KMS-11 (cell line): ENCODE measurements at regions not wholly inside any gene's neighbourhood (a gene's known extent, or its start where the extent isn't known, plus 50 kb on each side); places are given as distances from the start of the nearest gene placed in this dataset.

ENCODE experiments used
- H2AFZ ChIP-seq: fragments of 200-600 bp; sonication (generic); 2 replicates; pipeline ENCODE4 v1.6.1; 2016; ENCODE audit warnings: antibody characterized with exemption, mixed run types, low read depth
- H3K27ac ChIP-seq: fragments of 200-600 bp; sonication (generic); 2 replicates; pipeline ENCODE4 v1.6.1; 2016; ENCODE audit warnings: mild to moderate bottlenecking, mixed run types
- H3K27me3 ChIP-seq: fragments of 200-600 bp; sonication (generic); 2 replicates; pipeline ENCODE4 v1.6.1; 2017; ENCODE audit warnings: mild to moderate bottlenecking, low read depth, mixed run types, moderate library complexity; ENCODE audit not compliant: insufficient read depth
- H3K36me3 ChIP-seq: fragments of 200-600 bp; sonication (generic); 2 replicates; pipeline ENCODE4 v1.6.1; 2017; ENCODE audit warnings: mild to moderate bottlenecking, mixed run types; ENCODE audit not compliant: insufficient read depth
- H3K4me1 ChIP-seq: fragments of 200-600 bp; sonication (generic); 2 replicates; pipeline ENCODE4 v1.6.1; 2016; ENCODE audit warnings: mild to moderate bottlenecking, low read depth, mixed run types; ENCODE audit not compliant: poor library complexity, severe bottlenecking
- H3K4me2 ChIP-seq: fragments of 200-600 bp; sonication (generic); 2 replicates; pipeline ENCODE4 v1.7.0; 2016; ENCODE audit warnings: mild to moderate bottlenecking, mixed run types
- H3K4me3 ChIP-seq: fragments of 200-600 bp; sonication (generic); IDR thresholded peaks from 2 replicates; pipeline ENCODE4 v1.6.1; 2017; ENCODE audit warnings: low read depth, low read length, mixed read lengths; ENCODE audit not compliant: insufficient read depth
- H3K79me2 ChIP-seq: fragments of 200-600 bp; sonication (generic); 2 replicates; pipeline ENCODE4 v1.6.1; 2016; ENCODE audit warnings: low read depth, mixed run types; ENCODE audit not compliant: insufficient read depth
- H3K9ac ChIP-seq: fragments of 200-600 bp; sonication (generic); 2 replicates; pipeline ENCODE4 v1.6.1; 2016; ENCODE audit warnings: mild to moderate bottlenecking, mixed run types
- H4K20me1 ChIP-seq: fragments of 200-600 bp; sonication (generic); 2 replicates; pipeline ENCODE4 v1.6.1; 2016; ENCODE audit warnings: mild to moderate bottlenecking, mixed run types; ENCODE audit not compliant: insufficient read depth
- TF ChIP-seq, protein P1 (sequence below): fragments of 200-600 bp; sonication (generic); conservative IDR thresholded peaks from 2 replicates; pipeline ENCODE4 v1.6.1; 2017; ENCODE audit warnings: low read depth, mild to moderate bottlenecking, antibody characterized with exemption, low read length, moderate library complexity, mixed read lengths

DNA sequence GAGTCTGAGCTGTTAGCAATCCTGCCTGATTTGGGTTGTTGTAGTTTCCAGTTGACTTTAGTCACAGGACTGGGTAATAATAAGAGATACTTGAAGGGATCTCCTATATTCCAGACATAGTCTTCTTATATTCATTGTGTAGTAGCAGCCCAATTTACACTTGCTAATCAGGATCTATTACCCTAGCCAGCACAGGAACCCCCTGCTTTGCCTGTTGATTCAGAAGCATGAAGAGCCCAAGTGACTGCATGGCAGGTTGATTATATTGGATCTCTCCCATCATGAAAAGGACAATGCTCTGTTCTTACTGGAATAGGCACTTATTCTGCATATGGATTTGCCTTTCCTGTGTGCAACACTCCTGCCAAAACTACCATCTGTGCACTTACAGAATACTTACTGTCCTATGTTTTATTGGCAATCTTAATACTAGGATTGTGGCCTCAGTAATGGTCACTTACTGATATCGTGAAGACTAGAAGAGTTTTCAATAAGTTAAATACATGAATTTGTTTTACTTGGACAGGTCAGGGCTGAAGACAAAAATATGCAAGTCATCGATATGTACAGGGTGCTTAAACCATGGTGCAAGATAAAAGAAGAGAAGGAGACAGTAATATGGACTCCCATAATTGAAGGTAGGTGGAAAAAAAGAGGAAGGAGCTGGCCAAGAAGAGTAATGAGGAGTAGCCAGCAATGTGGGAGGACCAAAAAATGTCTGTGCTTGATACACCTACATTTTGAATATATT, 304.1 kb downstream of the MCTP2 start:
- H3K79me2 ChIP-seq: no peaks in the 10 kb centered on the region
- no peaks in the 10 kb centered on the region for H3K4me1 ChIP-seq
- no peak overlapping the region for H3K27ac ChIP-seq
- H3K9ac ChIP-seq: no peak overlapping the region
- no peaks in the 10 kb centered on the region for H4K20me1 ChIP-seq
- H3K27me3 ChIP-seq: no peaks in the 10 kb centered on the region
- no peak overlapping the region for H3K4me3 ChIP-seq
- H3K36me3 ChIP-seq: no peaks in the 10 kb centered on the region
- no peak overlapping the region for H2AFZ ChIP-seq
- no peak overlapping the region for H3K4me2 ChIP-seq
- TF ChIP-seq, protein P1, sequence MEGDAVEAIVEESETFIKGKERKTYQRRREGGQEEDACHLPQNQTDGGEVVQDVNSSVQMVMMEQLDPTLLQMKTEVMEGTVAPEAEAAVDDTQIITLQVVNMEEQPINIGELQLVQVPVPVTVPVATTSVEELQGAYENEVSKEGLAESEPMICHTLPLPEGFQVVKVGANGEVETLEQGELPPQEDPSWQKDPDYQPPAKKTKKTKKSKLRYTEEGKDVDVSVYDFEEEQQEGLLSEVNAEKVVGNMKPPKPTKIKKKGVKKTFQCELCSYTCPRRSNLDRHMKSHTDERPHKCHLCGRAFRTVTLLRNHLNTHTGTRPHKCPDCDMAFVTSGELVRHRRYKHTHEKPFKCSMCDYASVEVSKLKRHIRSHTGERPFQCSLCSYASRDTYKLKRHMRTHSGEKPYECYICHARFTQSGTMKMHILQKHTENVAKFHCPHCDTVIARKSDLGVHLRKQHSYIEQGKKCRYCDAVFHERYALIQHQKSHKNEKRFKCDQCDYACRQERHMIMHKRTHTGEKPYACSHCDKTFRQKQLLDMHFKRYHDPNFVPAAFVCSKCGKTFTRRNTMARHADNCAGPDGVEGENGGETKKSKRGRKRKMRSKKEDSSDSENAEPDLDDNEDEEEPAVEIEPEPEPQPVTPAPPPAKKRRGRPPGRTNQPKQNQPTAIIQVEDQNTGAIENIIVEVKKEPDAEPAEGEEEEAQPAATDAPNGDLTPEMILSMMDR: no peak

DNA sequence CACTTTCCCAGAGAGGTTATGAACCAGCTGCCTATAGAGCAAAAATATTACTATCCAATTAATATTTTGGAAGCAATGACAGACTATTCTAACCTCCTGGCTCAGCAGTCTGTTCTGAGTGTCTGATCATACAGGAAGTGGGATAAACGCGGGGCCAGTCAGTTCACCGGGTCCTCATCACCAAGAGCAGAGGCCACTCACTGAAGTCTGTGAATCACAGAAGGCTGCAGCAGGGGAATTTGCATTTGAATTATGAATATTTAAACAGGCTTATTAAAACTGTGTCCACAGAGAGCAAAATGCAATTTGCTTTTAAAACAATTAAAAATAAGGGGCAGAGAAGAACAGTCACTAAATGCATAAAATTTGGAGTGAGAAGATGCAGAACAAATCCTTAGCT, 305.2 kb downstream of the MCTP2 start:
- H3K36me3 ChIP-seq: no peaks in the 10 kb centered on the region
- H2AFZ ChIP-seq: no peak overlapping the region
- H4K20me1 ChIP-seq: no peaks in the 10 kb centered on the region
- no peaks in the 10 kb centered on the region for H3K4me1 ChIP-seq
- H3K9ac ChIP-seq: no peak overlapping the region
- TF ChIP-seq, protein P1: no peak
- no peaks in the 10 kb centered on the region for H3K79me2 ChIP-seq
- no peak overlapping the region for H3K4me2 ChIP-seq
- no peak overlapping the region for H3K4me3 ChIP-seq
- H3K27me3 ChIP-seq: no peaks in the 10 kb centered on the region
- H3K27ac ChIP-seq: no peak overlapping the region

- Histone ChIP-seq H3K79me2 (no peaks in the 10 kb centered on the region), H3K9ac (no peak overlapping the region), H3K27ac (no peak overlapping the region), H2AFZ (no peak overlapping the region), H3K4me1 (no peaks in the 10 kb centered on the region), H3K4me2 (no peak overlapping the region), H3K4me3 (no peak overlapping the region), H3K36me3 (no peaks in the 10 kb centered on the region), H4K20me1 (no peaks in the 10 kb centered on the region), H3K27me3 (no peaks in the 10 kb centered on the region)
- TF ChIP-seq, protein P1: no peak
Observed at GRCh38 chr15:94538280-94538679, 306.9 kb downstream of the MCTP2 start.

DNA sequence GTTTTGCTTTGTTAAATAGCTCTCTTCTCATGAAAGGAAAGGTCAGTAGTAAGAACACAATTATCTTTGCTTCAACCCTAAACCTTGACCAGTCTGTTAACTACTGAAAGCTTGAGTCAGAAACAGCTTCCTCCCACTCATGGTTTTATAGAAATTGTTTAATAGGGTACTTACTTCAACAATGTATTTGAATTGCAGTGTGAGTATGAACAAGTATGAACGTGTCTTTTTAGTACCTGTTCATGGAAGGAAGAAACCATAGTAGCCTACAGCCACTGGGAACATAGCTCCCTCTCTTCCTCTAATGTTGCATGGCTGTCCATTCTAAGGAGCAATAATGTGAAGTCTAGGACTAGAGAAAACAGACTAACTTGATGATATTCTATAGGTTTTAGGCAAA, 311.0 kb downstream of the MCTP2 start:
- Histone ChIP-seq H4K20me1 (no peaks in the 10 kb centered on the region), H3K4me1 (no peaks in the 10 kb centered on the region), H2AFZ (no peak overlapping the region), H3K4me3 (no peak overlapping the region), H3K27me3 (no peaks in the 10 kb centered on the region), H3K9ac (no peak overlapping the region), H3K36me3 (no peaks in the 10 kb centered on the region), H3K27ac (no peak overlapping the region), H3K79me2 (no peaks in the 10 kb centered on the region), H3K4me2 (no peak overlapping the region)
- TF ChIP-seq, protein P1: no peak
